Fibroblast of villous mesenchyme (primary cell): ENCODE measurements at regions not wholly inside any gene's neighbourhood (a gene's known extent, or its start where the extent isn't known, plus 50 kb on each side); places are given as distances from the start of the nearest gene placed in this dataset.

Source experiments
- DNase-seq: peaks from one replicate; pipeline ENCODE4 v3.0.0-alpha.2; 2010; ENCODE audit warnings: low read depth
- H3K4me3 ChIP-seq: 2 replicates; pipeline ENCODE4 v1.5.1; 2011; ENCODE audit warnings: low read depth, mild to moderate bottlenecking, low read length
- CTCF ChIP-seq: IDR thresholded peaks from 2 replicates; pipeline ENCODE4 v1.5.1; 2012; ENCODE audit warnings: low read depth, mild to moderate bottlenecking, low read length; ENCODE audit not compliant: insufficient read depth

DNA sequence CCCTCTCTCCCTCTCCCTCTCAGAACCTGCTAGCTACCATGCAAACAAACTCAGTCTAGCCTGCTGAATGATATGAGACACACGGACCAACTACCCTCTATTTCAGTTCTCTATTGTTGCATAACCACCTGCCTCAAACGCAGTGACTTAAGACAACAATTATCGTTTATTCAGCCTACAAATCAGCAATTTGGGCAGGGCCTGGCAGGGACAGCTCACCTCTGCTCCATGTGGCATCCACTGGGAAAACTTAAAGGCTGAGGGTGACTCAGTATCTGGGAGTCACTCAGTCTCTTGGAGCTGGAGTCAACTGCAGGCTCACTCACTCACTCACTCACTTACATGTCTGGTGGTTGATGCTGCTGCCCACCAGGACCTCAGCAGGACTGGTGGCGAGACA, 121.3 kb downstream of the SEC16B start:
- TF ChIP-seq CTCF = no peak
- no peak overlapping the region for H3K4me3 ChIP-seq
- no peak for DNase-seq

- no peak for TF ChIP-seq CTCF
- no peak overlapping the region for H3K4me3 ChIP-seq
- peak; percentile 27 for DNase-seq
These were observed 122.0 kb downstream of the SEC16B start for GRCh38 chr1:177847843-177848242.

DNA sequence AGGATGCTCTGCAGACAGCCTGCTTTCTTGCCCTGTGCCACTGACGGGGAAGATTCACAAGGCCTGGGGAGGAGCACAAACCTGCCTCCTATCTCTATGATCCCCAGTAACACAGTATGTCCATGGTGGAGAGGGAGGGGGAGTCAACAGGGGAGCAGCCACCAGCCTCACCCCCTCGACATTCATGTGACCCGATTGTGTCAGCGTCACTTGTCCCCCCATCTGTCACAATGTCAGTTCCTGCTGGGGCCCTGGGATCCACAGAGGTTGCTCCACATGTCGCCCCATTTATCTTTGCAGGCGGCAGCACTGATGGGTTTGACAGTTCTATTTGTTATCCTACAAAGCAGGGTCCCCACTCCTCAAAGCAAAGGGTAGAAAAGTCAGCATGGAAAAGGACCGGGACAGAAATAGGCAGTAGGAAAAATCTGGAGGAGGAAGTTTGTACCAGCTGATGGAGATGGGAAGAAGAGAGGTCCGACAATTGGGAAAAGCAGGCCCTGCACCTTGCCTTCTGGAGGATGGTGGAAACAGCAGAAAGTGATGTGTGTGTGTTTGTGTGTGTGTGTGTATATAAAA, 130.9 kb downstream of the SEC16B start:
- no peak for DNase-seq
- H3K4me3 ChIP-seq = no peak overlapping the region
- no peak for TF ChIP-seq CTCF

- no peak for DNase-seq
- no peak for TF ChIP-seq CTCF
- H3K4me3 ChIP-seq = no peak overlapping the region
These were observed 136.2 kb downstream of the SEC16B start for GRCh38 chr1:177833631-177834030.

- no peak for DNase-seq
- no peak overlapping the region for H3K4me3 ChIP-seq
- no peak for TF ChIP-seq CTCF
These were observed 139.2 kb downstream of the SEC16B start for GRCh38 chr1:177830531-177831135.

- no peak overlapping the region for H3K4me3 ChIP-seq
- no peak for DNase-seq
- TF ChIP-seq CTCF = no peak
These were observed 144.5 kb downstream of the SEC16B start for GRCh38 chr1:177825276-177825901.
